ENCODE measurements at regions not wholly inside any gene's neighbourhood (a gene's known extent, or its start where the extent isn't known, plus 50 kb on each side); places are given as distances from the start of the nearest gene placed in this dataset.

DNA sequence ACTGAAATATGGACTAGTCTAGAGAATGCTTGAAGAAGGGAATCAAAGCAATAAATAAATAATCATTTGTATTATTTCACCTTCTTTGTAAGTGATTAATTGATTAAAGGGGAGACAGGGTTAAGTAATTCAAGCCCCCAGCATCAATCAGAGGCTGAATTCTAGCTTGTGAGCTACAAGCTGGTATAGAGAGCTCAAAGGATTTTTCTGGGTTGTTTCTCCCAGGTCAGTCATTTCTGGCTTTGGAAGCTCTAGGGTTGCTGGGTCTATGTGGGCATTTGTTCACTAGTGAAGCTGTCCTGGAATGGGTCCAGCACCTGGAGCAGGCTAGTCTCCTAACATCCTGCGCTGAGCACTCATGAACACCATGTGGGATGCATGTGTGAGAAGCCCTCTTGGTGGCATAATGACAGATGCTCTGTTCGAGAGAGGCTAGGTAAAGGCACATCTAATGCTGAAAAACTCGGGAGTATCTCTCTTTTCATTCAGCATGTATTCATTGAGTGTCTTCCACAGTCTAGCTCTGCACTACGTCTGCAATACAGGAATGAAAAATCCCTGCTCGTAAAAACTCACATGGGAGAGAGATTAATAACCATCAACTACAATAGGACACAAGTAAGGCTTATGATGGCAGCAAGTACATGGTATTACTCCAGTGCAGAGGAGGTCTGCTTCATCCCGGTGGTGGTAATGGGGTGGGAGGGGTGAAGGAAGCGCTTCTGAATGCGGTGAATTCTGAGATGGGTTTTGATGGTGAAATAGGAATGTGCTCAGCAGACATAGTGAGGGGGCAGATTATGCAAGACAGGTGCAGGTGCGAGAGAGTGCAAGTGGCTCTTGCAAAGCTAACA lies 68.0 kb upstream of the NRP1 start:
- TF ChIP-seq, protein P1, sequence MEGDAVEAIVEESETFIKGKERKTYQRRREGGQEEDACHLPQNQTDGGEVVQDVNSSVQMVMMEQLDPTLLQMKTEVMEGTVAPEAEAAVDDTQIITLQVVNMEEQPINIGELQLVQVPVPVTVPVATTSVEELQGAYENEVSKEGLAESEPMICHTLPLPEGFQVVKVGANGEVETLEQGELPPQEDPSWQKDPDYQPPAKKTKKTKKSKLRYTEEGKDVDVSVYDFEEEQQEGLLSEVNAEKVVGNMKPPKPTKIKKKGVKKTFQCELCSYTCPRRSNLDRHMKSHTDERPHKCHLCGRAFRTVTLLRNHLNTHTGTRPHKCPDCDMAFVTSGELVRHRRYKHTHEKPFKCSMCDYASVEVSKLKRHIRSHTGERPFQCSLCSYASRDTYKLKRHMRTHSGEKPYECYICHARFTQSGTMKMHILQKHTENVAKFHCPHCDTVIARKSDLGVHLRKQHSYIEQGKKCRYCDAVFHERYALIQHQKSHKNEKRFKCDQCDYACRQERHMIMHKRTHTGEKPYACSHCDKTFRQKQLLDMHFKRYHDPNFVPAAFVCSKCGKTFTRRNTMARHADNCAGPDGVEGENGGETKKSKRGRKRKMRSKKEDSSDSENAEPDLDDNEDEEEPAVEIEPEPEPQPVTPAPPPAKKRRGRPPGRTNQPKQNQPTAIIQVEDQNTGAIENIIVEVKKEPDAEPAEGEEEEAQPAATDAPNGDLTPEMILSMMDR (IDR thresholded peaks at IDR 0.05): no peak
- no peak for TF ChIP-seq POLR2A (IDR thresholded peaks at IDR 0.05)
